ENCODE measurements at regions not wholly inside any gene's neighbourhood (a gene's known extent, or its start where the extent isn't known, plus 50 kb on each side); places are given as distances from the start of the nearest gene placed in this dataset.

GRCh38 chr16:58809213-58809612 is 75.1 kb upstream of the GOT2 start:
- TF ChIP-seq CTCF (IDR thresholded peaks at IDR 0.05) = no peak
- no peak for TF ChIP-seq POLR2A (IDR thresholded peaks at IDR 0.05)
